HepG2 (cell line): ENCODE measurements at regions not wholly inside any gene's neighbourhood (a gene's known extent, or its start where the extent isn't known, plus 50 kb on each side); places are given as distances from the start of the nearest gene placed in this dataset.
A peak's percentile ranks its signal among the peaks of the same experiment; 100 is the strongest.

Experiments used
- ATAC-seq: fragments of 200-7000 bp; cut with Tn5 transposase; 3 replicates; pipeline ENCODE4 v1.9.1; 2020; ENCODE audit warnings: mild to moderate bottlenecking, moderate library complexity
- BruUV-seq: library from RNA; stranded (reverse); fragments of 400-500 nt; replicated peaks from 2 replicates; lab custom pipeline; 2021; lab: Mats Ljungman, UMichigan
- CTCF ChIA-PET: fragments of 300-600 bp; formaldehyde crosslinking; extraction: SDS; loops from one replicate; lab custom pipeline; 2021; ENCODE audit warnings: low total read pairs, inconsistent platforms, low intra/inter-chr PET ratio; lab: Yijun Ruan, JAX
- POLR2A ChIA-PET: fragments of 350-600 bp; sonication (Branson Sonifier 250); formaldehyde crosslinking; loops from one replicate; lab custom pipeline; 2020; ENCODE audit warnings: antibody characterized with exemption, inconsistent platforms; lab: Yijun Ruan, JAX
- DNase-seq: peaks from one replicate; pipeline ENCODE4 v3.0.0-alpha.2; 2015; ENCODE audit warnings: low spot score
- FAIRE-seq: peaks from 3 replicates; lab custom pipeline; 2011; peaks lifted over from hg19 to GRCh38; lab: Jason Lieb, UNC
- H2AFZ ChIP-seq: one replicate; pipeline ENCODE4 v1.6.1; 2011; ENCODE audit warnings: low read length, inconsistent platforms
- H3K27ac ChIP-seq: fragments of 300-600 bp; 3 replicates; pipeline ENCODE4 v1.8.0; 2011; ENCODE audit warnings: mixed run types, mild to moderate bottlenecking, mixed read lengths, low read length, inconsistent platforms; ENCODE audit not compliant: insufficient read depth; ENCODE audit errors: extremely low read length
- H3K27me3 ChIP-seq, 2 experiments: fragments of 200-600 bp in 1 of 2; 2 replicates in 1 of 2; 3 replicates in 1 of 2; pipeline versions ENCODE4 v1.6.0 to v1.8.0; 2011; ENCODE audit warnings: low read length in 2 of 2, mild to moderate bottlenecking in 2 of 2, moderate library complexity in 2 of 2, inconsistent platforms in 1 of 2; ENCODE audit not compliant: insufficient read depth in 2 of 2, control insufficient read depth in 1 of 2
- H3K36me3 ChIP-seq, 2 experiments: fragments of 200-600 bp in 1 of 2; replicated peaks in 1 of 2; 2 replicates in 1 of 2; 3 replicates in 1 of 2; pipeline versions ENCODE4 v1.5.1 to v1.8.0; 2011; ENCODE audit warnings: low read length in 2 of 2, inconsistent platforms in 1 of 2; ENCODE audit not compliant: insufficient read depth in 2 of 2, control insufficient read depth in 1 of 2
- H3K4me1 ChIP-seq: 2 replicates; pipeline ENCODE4 v1.5.1; 2012; ENCODE audit warnings: low read length, inconsistent platforms; ENCODE audit not compliant: insufficient read depth
- H3K4me2 ChIP-seq: 2 replicates; pipeline ENCODE4 v1.6.0; 2011; ENCODE audit warnings: low read depth, low read length, inconsistent platforms
- H3K4me3 ChIP-seq, 3 experiments: fragments of 200-600 bp in 1 of 3; sonication (generic), shearing (Covaris generic) in 1 of 3; replicated peaks in 1 of 3; 2 replicates each; pipeline ENCODE4 v1.5.1; 2011 to 2016; ENCODE audit warnings: low read length in 3 of 3, inconsistent platforms in 2 of 3, low read depth in 2 of 3, mild to moderate bottlenecking in 2 of 3, control low read depth in 1 of 3, mixed read lengths in 1 of 3; ENCODE audit not compliant: insufficient read depth in 1 of 3
- H3K79me2 ChIP-seq: one replicate; pipeline ENCODE4 v1.6.1; 2011; ENCODE audit warnings: low read length, inconsistent platforms; ENCODE audit not compliant: insufficient read depth
- H3K9ac ChIP-seq: 2 replicates; pipeline ENCODE4 v1.6.0; 2011; ENCODE audit warnings: mild to moderate bottlenecking, low read depth, low read length, inconsistent platforms; ENCODE audit not compliant: insufficient read depth
- H3K9me3 ChIP-seq: 2 replicates; pipeline ENCODE4 v1.5.1; 2012; ENCODE audit warnings: mild to moderate bottlenecking, low read length
- H4K20me1 ChIP-seq: 2 replicates; pipeline ENCODE4 v1.6.0; 2011; ENCODE audit warnings: inconsistent platforms, mild to moderate bottlenecking, low read length, moderate library complexity; ENCODE audit not compliant: insufficient read depth
- ATF3 ChIP-seq: sonication (generic); formaldehyde crosslinking; IDR thresholded peaks from 2 replicates; pipeline ENCODE4 v1.4.0; 2020; ENCODE audit warnings: missing genetic modification reagents
- EZH2 ChIP-seq: conservative IDR thresholded peaks from 2 replicates; pipeline ENCODE4 v1.6.1; 2012; ENCODE audit warnings: mild to moderate bottlenecking, low read depth, low read length, moderate library complexity
- ISX ChIP-seq: sonication (generic); formaldehyde crosslinking; conservative IDR thresholded peaks from 2 replicates; pipeline ENCODE4 v1.5.0; 2020; ENCODE audit warnings: missing genetic modification reagents
- ZMYM4 ChIP-seq: sonication (generic); formaldehyde crosslinking; IDR thresholded peaks from 2 replicates; pipeline ENCODE4 v1.8.1; 2023; ENCODE audit warnings: mild to moderate bottlenecking, missing genetic modification reagents
- ZNF317 ChIP-seq: sonication (generic); formaldehyde crosslinking; IDR thresholded peaks from 2 replicates; pipeline ENCODE4 v1.5.0; 2020; ENCODE audit warnings: mild to moderate bottlenecking, missing genetic modification reagents
- ZNF83 ChIP-seq: sonication (generic); formaldehyde crosslinking; IDR thresholded peaks from 2 replicates; pipeline ENCODE4 v1.4.0; 2020; ENCODE audit warnings: missing genetic modification reagents, mild to moderate bottlenecking, borderline replicate concordance
- WGBS: methylation state at CpG from one replicate; pipeline ENCODE4 v1.1.6; 2017; ENCODE audit warnings: low lambda C conversion rate; 5-methylcytosine and 5-hydroxymethylcytosine counted together
- in situ Hi-C: cut with HindIII; loops from 2 replicates; pipeline ENCODE4 v1.10.0; 2017; ENCODE audit warnings: low pct_unique_long_range_greater_than_20kb; ENCODE audit not compliant: extremely low pct_ligation_motif_present
- intact Hi-C: fragments of 100-400 bp; cut with micrococcal nuclease; formaldehyde crosslinking; loops from one replicate; pipeline ENCODE4 v1.10.0; 2022; ENCODE audit not compliant: unreplicated experiment

- H2AFZ ChIP-seq: no peak overlapping the region
- in situ Hi-C loops (no loop called here), intact Hi-C loops (no loop called here)
- H3K27ac ChIP-seq: no peak overlapping the region
- H4K20me1 ChIP-seq: no peaks in the 10 kb centered on the region
- no peak overlapping the region for H3K9ac ChIP-seq
- H3K9me3 ChIP-seq: no peaks in the 10 kb centered on the region
- no peak for ATAC-seq
- ChIA-PET POLR2A (no interaction called here), CTCF (no interaction called here)
- no peaks in the 10 kb centered on the region for H3K79me2 ChIP-seq
- no peak overlapping the region for H3K4me2 ChIP-seq
- H3K4me3 ChIP-seq: no peak overlapping the region
- no peaks in the 10 kb centered on the region for H3K36me3 ChIP-seq
- H3K27me3 ChIP-seq: no peaks in the 10 kb centered on the region
- TF ChIP-seq ZNF317 (CRISPR knock-in tag): no peak
- TF ChIP-seq ISX: no peak
- no peak for TF ChIP-seq ZNF83 (CRISPR knock-in tag)
- TF ChIP-seq ATF3 (CRISPR knock-in tag): no peak
- 71% methylated on average over 2 of the region's 3 CpGs for WGBS
- BruUV-seq: no TSS peak
- peaks cover 47% of the 10 kb centered on the region for H3K4me1 ChIP-seq
- FAIRE-seq: no peak
- DNase-seq: no peak
These were observed 188.6 kb downstream of the SHQ1 start for GRCh38 chr3:72659596-72659995.

GRCh38 chr3:72659188-72659587 is 189.1 kb downstream of the SHQ1 start:
- in situ Hi-C loops (no loop called here), intact Hi-C loops (no loop called here)
- ChIA-PET CTCF (no interaction called here), POLR2A (no interaction called here)
- no peaks in the 10 kb centered on the region for H3K9me3 ChIP-seq
- FAIRE-seq (no peak), DNase-seq (no peak), ATAC-seq (no peak)
- H3K4me1 ChIP-seq: peaks cover 46% of the 10 kb centered on the region
- H2AFZ ChIP-seq: no peak overlapping the region
- no peaks in the 10 kb centered on the region for H4K20me1 ChIP-seq
- WGBS: 89% methylated on average over 5 of the region's 5 CpGs
- no peak overlapping the region for H3K27ac ChIP-seq
- BruUV-seq: no TSS peak
- H3K27me3 ChIP-seq: no peaks in the 10 kb centered on the region
- no peak overlapping the region for H3K4me3 ChIP-seq
- H3K9ac ChIP-seq: no peak overlapping the region
- TF ChIP-seq EZH2 (no peak), ZMYM4 (0 out of 2 replicates have a peak, but pooled peaks have one; percentile 5)
- H3K4me2 ChIP-seq: no peak overlapping the region
- no peaks in the 10 kb centered on the region for H3K79me2 ChIP-seq
- no peaks in the 10 kb centered on the region for H3K36me3 ChIP-seq
